Fibroblast of villous mesenchyme (primary cell): ENCODE measurements at regions not wholly inside any gene's neighbourhood (a gene's known extent, or its start where the extent isn't known, plus 50 kb on each side); places are given as distances from the start of the nearest gene placed in this dataset.

Experiments
- DNase-seq: peaks from one replicate; pipeline ENCODE4 v3.0.0-alpha.2; 2010; ENCODE audit warnings: low read depth
- H3K4me3 ChIP-seq: 2 replicates; pipeline ENCODE4 v1.5.1; 2011; ENCODE audit warnings: low read depth, mild to moderate bottlenecking, low read length
- CTCF ChIP-seq: IDR thresholded peaks from 2 replicates; pipeline ENCODE4 v1.5.1; 2012; ENCODE audit warnings: low read depth, mild to moderate bottlenecking, low read length; ENCODE audit not compliant: insufficient read depth

- no peak for DNase-seq
- H3K4me3 ChIP-seq, result no peak overlapping the region
- no peak for TF ChIP-seq CTCF
Observed at GRCh38 chr2:5990086-5990485, 297.9 kb downstream of the SOX11 start.

DNA sequence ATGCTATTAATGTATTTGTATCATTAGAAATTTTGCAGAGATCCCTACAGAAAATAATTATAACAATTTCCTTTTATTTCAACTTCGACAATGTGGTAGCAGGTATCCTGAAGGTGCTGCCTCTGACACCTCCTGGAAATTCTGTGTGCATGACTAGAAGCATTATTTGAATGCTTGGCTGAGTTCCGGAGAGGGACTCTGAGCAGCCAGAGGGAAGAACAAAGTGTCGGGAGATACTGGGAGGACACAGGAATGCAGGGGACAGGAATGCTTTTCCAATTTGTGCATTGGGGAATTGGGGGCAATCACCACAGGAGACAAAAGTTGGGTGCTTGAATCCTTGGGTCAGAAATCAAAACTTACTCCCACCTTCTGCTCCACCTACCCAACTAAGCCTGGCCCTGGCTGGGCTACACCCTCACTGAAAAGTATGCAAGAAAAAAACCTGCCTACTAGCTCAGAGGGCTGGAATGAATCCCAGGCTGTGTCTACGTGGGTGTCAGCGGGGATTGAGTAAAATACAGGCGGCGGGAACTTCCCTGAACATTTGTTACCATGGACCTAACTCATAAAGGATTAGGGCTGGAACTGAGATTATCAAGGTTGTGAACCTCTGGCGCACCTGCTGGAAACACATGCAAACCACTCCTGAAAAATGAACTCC lies 299.3 kb downstream of the SOX11 start:
- no peak overlapping the region for H3K4me3 ChIP-seq
- no peak for TF ChIP-seq CTCF
- no peak for DNase-seq

GRCh38 chr2:5995832-5996231 lies 303.6 kb downstream of the SOX11 start:
- H3K4me3 ChIP-seq, result no peak overlapping the region
- no peak for TF ChIP-seq CTCF
- no peak for DNase-seq

DNA sequence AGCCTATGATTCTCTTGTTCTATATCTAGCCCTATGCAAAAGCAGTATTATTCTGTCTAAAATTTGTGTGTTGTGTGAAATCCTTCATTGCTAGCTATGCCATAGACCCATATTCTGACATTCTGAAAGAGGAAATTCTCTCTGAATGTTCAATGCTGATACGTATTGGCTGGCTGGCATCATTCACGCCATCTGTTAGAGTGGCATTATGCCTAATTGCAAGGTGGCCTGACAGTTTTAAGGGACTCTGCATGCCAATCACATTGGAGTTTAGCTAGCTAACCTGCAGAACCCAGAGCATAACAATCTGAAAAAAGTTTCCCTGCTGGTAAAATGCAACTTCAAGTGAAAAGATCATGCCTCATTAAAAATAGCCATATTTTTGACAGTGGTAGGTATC lies 316.0 kb downstream of the SOX11 start:
- no peak overlapping the region for H3K4me3 ChIP-seq
- no peak for TF ChIP-seq CTCF
- DNase-seq, result no peak

DNA sequence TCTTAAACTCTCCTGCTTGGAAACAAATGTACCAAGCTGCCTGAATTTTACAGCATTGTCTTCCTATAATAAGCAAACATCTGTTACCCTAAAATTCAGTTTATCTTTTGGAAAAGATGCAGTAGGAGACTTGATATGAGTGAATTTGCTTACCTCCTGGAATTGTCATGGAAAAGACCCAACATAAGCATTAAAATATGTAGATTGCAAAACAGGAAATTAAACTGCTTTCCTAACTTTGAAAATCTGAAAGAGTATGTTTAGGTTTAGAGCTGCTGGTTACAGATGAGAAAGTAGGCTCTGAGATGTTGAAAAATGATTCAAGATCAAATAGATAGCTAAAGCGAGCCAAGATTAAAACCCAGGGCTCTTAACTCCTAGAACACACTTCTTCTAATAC lies 316.5 kb downstream of the SOX11 start:
- no peak for DNase-seq
- TF ChIP-seq CTCF, result no peak
- no peak overlapping the region for H3K4me3 ChIP-seq

DNA sequence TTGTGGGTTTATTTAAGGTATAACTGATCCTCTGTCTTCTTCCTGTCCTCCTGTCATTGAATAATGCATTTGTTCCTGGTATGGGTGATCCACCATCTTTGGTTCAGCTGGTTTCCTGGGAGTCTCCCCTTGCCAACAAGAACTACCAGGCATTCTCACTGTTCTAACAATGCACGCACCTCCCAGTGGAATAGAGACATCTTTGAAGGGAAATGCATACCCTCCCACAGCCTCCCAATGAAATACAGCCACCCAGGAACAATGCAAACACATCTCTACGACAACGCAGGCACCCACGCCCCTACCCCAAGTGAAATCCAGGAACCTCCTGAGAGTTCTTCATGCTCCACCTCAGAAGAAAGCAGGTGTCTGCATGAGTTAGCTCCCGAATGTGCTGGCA lies 318.0 kb downstream of the SOX11 start:
- no peak for DNase-seq
- no peak overlapping the region for H3K4me3 ChIP-seq
- TF ChIP-seq CTCF, result no peak

DNA sequence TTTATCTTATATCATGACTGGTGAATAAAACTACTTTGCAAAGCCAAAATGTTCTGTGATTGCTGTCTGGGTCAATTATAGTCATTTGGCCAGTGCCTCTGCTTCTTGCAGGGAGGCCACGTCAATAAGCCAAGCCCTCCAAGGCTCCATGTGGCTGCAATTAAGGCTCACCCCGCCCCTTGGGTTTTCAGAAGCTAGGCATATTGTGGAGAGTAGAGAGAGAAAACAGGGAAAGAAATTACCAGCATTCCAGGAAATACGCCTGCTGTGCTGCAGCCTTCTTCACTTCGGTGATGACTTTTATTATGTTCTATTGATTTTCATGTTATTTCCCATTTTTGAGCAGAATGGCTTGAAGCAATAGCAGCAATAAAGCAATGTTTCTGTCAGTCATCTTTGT lies 319.7 kb downstream of the SOX11 start:
- no peak for TF ChIP-seq CTCF
- no peak for DNase-seq
- H3K4me3 ChIP-seq, result no peak overlapping the region
